Fibroblast of mammary gland (primary cell): ENCODE measurements at regions not wholly inside any gene's neighbourhood (a gene's known extent, or its start where the extent isn't known, plus 50 kb on each side); places are given as distances from the start of the nearest gene placed in this dataset.

Source experiments
- DNase-seq: peaks from one replicate; pipeline ENCODE4 v3.0.0-alpha.2; 2010; ENCODE audit warnings: low read depth
- H3K4me3 ChIP-seq: 2 replicates; pipeline ENCODE4 v1.5.1; 2011; ENCODE audit warnings: low read depth, mild to moderate bottlenecking, low read length, moderate library complexity; ENCODE audit not compliant: control insufficient read depth
- CTCF ChIP-seq: conservative IDR thresholded peaks from 2 replicates; pipeline ENCODE4 v1.5.1; 2011; ENCODE audit warnings: low read depth, low read length, inconsistent platforms; ENCODE audit not compliant: control insufficient read depth, insufficient read depth

GRCh38 chr10:36808625-36809362 is 316.6 kb upstream of the ANKRD30A start:
- no peak for TF ChIP-seq CTCF
- DNase-seq: no peak

GRCh38 chr10:36803229-36803628 is 322.2 kb upstream of the ANKRD30A start:
- DNase-seq: no peak
- H3K4me3 ChIP-seq: no peak overlapping the region
- no peak for TF ChIP-seq CTCF

More at GRCh38 chr10:36808625-36809362, 316.6 kb upstream of the ANKRD30A start:
- H3K4me3 ChIP-seq: no peak overlapping the region

GRCh38 chr10:36802490-36803153 is 322.8 kb upstream of the ANKRD30A start:
- DNase-seq: peak; percentile 12
- no peak for TF ChIP-seq CTCF
- no peak overlapping the region for H3K4me3 ChIP-seq

GRCh38 chr10:36801660-36802059 is 323.7 kb upstream of the ANKRD30A start:
- H3K4me3 ChIP-seq: no peak overlapping the region
- DNase-seq: peak; percentile 10
- TF ChIP-seq CTCF: no peak

- TF ChIP-seq CTCF: no peak
- H3K4me3 ChIP-seq: no peak overlapping the region
- no peak for DNase-seq
Measured at GRCh38 chr10:36794981-36795380, 330.4 kb upstream of the ANKRD30A start.

- no peak overlapping the region for H3K4me3 ChIP-seq
- TF ChIP-seq CTCF: no peak
- DNase-seq: no peak
Measured at GRCh38 chr10:36789974-36790373, 335.4 kb upstream of the ANKRD30A start.

- no peak overlapping the region for H3K4me3 ChIP-seq
- no peak for TF ChIP-seq CTCF
- no peak for DNase-seq
Measured at GRCh38 chr10:36788152-36788551, 337.2 kb upstream of the ANKRD30A start.
